ENCODE measurements at regions not wholly inside any gene's neighbourhood (a gene's known extent, or its start where the extent isn't known, plus 50 kb on each side); places are given as distances from the start of the nearest gene placed in this dataset.
"Not testable (repeated sequence)": the region's sequence is repeated elsewhere in the genome, so short reads cannot be mapped to it uniquely, and the experiment has no call there.

DNA sequence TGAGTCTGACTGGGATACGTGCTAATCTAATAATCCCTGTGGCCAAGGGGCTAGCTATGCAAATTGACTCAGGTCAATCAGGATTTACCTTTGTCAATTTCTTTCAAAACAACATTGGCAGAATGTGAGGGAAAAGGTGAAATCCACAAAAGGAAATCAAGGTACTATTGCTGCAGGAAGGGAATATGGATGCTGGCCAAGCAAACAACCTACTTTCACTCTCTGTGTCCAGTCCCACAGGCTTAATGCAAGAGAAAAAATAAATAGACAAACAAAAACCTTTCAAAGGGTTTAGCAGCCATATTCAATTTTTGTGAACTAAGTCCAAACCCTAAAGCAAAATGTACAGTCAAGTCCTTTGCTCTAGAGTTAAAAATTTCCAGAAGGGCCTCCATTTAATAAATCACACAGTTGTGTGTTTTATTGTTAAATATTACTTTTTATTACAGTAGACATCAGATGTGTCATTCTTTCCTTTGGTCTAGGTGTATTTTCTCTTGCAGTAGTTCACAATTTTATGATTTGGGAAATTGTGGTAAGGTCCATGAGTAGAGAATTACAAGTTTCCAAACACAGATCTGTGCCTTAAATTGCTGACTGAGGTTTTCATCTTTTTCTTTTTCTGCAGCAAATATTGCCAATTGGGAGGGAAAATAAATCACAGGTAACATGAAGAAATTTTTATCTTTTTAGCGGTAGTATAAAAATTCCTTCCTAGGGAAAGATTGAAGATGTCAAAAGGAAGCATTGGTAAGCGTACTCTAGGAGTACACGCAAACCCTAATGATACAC is 309.1 kb downstream of the DMAC1 start:
- ChIA-PET CTCF (no interaction called here), POLR2A (no interaction called here)
- TF ChIP-seq, protein P1, sequence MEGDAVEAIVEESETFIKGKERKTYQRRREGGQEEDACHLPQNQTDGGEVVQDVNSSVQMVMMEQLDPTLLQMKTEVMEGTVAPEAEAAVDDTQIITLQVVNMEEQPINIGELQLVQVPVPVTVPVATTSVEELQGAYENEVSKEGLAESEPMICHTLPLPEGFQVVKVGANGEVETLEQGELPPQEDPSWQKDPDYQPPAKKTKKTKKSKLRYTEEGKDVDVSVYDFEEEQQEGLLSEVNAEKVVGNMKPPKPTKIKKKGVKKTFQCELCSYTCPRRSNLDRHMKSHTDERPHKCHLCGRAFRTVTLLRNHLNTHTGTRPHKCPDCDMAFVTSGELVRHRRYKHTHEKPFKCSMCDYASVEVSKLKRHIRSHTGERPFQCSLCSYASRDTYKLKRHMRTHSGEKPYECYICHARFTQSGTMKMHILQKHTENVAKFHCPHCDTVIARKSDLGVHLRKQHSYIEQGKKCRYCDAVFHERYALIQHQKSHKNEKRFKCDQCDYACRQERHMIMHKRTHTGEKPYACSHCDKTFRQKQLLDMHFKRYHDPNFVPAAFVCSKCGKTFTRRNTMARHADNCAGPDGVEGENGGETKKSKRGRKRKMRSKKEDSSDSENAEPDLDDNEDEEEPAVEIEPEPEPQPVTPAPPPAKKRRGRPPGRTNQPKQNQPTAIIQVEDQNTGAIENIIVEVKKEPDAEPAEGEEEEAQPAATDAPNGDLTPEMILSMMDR (IDR thresholded peaks at IDR 0.05; ENCODE audit: insufficient read depth, low read length, missing control alignments): no peak
- no peak overlapping the region for H3K4me3 ChIP-seq (ENCODE audit: low read depth, low read length)
- no peak for DNase-seq (ENCODE audit: low read depth, low spot score)

DNA sequence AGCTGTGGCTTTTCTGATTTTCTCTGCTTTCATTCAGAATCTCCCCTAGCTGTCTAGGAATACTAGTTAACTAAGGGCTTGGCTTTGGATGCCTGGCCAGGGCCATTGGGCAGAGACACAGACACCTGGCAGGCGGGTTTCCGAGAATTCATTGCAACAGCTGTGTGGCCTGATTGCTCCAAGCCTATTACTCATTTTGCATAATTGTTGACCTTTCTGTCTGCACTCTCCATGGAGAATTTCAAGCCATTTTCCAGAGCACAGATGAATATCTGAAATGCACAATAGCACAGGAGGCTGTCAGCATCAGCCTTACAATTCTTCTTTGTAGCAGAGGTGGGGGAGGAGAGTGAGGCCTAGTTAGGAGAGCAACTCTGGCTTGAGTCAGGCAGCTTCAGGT is 310.5 kb downstream of the DMAC1 start:
- CTCF ChIA-PET: no interaction called here
- DNase-seq (ENCODE audit: low read depth, low spot score): no peak
- TF ChIP-seq, protein P1 (IDR thresholded peaks at IDR 0.05; ENCODE audit: insufficient read depth, low read length, missing control alignments): no peak
- H3K4me3 ChIP-seq (ENCODE audit: low read depth, low read length): no peak overlapping the region
- POLR2A ChIA-PET: no interaction called here

DNA sequence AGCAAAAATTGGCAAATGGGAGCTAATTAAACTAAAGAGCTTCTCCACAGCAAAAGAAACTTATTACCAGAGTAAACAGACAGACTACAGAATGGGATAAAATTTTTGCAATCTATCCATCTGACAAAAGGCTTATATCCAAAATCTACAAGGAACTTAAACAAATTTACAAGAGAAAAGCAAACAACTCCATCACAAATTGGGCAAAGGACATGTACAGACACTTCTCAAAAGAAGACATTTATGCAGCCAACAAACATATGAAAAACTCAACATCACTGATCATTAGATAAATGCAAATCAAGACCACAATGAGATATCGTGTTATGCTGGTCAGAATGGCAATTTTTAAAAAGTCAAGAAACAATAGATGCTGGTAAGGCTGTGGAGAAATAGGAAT is 315.6 kb downstream of the DMAC1 start:
- CTCF ChIA-PET; DNase-seq (ENCODE audit: low read depth, low spot score); H3K4me3 ChIP-seq (ENCODE audit: low read depth, low read length); POLR2A ChIA-PET: not testable (repeated sequence)

DNA sequence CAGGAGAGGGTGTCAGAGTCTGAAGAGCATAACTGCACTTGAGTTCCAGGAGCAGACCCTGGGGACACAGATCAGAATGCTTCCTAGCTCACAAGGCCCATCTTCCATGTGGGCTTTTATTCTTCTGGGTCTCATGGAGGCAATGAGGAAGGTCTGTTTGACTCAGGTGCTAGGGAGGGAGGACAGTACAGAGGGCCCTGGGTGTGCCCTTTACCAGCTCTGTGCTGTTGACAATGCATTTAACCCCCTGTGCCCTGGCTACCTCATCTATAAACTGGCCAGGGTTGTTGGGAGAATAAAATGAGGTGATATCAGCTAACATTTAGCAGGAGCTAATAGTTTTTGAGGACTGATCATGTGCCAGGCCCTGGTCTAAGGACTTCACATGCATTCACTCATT is 318.0 kb downstream of the DMAC1 start:
- TF ChIP-seq, protein P1 (IDR thresholded peaks at IDR 0.05; ENCODE audit: insufficient read depth, low read length, missing control alignments): no peak
- POLR2A ChIA-PET: no interaction called here
- DNase-seq (ENCODE audit: low read depth, low spot score): no peak
- no peak overlapping the region for H3K4me3 ChIP-seq (ENCODE audit: low read depth, low read length)
- CTCF ChIA-PET: no interaction called here

DNA sequence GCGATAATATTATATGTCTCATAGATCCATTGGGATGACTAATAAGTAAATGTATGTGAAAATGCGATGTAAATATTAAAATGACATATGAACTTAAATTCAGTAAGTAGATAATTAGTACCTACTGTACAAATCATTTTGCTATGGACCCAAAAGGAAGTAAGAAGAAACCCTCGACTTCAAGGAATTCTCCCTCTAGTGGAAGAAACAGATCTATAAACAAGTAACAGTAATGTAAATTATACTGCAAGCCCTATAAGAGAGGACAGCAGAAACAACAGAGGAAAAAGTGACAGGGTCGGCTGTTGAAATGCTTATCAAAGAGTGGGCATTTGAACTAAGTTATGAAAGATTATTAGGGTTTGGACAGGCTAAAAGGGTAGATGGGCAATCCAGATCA is 320.3 kb downstream of the DMAC1 start:
- TF ChIP-seq, protein P1 (IDR thresholded peaks at IDR 0.05; ENCODE audit: insufficient read depth, low read length, missing control alignments): no peak
- ChIA-PET POLR2A (no interaction called here), CTCF (no interaction called here)
- no peak overlapping the region for H3K4me3 ChIP-seq (ENCODE audit: low read depth, low read length)
- DNase-seq (ENCODE audit: low read depth, low spot score): no peak

DNA sequence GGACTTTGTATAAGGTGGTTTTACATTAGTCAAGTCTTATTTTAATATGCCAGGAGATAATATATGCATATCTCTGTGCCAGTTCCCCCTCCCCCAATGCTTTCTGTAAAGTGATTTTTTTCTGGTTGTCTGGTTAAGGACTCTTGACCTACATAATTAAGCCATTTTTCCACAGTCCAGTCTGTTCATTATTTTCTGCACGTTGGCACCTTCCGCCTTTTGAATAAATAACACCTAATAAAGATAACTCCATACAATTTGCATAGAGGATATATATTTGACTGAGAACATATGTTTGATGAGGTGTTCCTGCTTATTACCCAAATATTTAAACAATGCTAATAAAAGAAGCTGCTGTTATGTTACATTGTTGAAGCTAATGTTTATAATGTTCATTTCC is 320.9 kb downstream of the DMAC1 start:
- no peak for DNase-seq (ENCODE audit: low read depth, low spot score)
- CTCF ChIA-PET: no interaction called here
- H3K4me3 ChIP-seq (ENCODE audit: low read depth, low read length): no peak overlapping the region
- POLR2A ChIA-PET: no interaction called here
- TF ChIP-seq, protein P1 (IDR thresholded peaks at IDR 0.05; ENCODE audit: insufficient read depth, low read length, missing control alignments): no peak

DNA sequence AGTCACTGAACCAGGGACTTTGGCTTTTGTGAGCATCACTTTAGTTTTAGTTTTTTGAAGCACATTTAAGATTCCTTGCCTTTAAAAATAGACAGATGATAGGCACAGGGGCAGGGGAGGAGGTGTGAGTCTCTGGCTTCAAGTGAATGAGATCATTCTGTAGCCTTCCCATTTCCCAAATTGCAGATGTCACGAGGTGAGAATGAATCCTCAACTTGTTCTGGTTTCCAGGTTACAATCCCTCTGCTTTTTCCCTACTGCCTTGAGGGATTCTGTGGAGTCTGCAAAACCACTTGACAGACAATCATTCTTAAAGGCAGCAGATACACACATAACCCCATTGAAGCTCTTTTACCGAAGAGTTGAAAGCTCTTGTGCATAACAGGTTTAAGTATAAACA is 332.4 kb downstream of the DMAC1 start:
- POLR2A ChIA-PET: no interaction called here
- no peak for DNase-seq (ENCODE audit: low read depth, low spot score)
- TF ChIP-seq, protein P1 (IDR thresholded peaks at IDR 0.05; ENCODE audit: insufficient read depth, low read length, missing control alignments): no peak
- no peak overlapping the region for H3K4me3 ChIP-seq (ENCODE audit: low read depth, low read length)
- CTCF ChIA-PET: no interaction called here
